Neuronal stem cell (in vitro differentiated cells): ENCODE measurements at regions not wholly inside any gene's neighbourhood (a gene's known extent, or its start where the extent isn't known, plus 50 kb on each side); places are given as distances from the start of the nearest gene placed in this dataset.
"Not testable (repeated sequence)": the region's sequence is repeated elsewhere in the genome, so short reads cannot be mapped to it uniquely, and the experiment has no call there.

Source experiments
- DNase-seq: peaks from one replicate; pipeline ENCODE4 v3.0.0-alpha.2; 2013; ENCODE audit warnings: low spot score
- H2AFZ ChIP-seq: one replicate; pipeline ENCODE4 v1.6.1; 2013; ENCODE audit warnings: mild to moderate bottlenecking, low read length, inconsistent platforms
- H2AK5ac ChIP-seq: 2 replicates; pipeline ENCODE4 v1.6.1; 2013; ENCODE audit warnings: low read depth, mild to moderate bottlenecking, inconsistent platforms, low read length, moderate library complexity, mixed read lengths
- H2BK120ac ChIP-seq: 2 replicates; pipeline ENCODE4 v1.6.1; 2013; ENCODE audit warnings: low read depth, mild to moderate bottlenecking, inconsistent platforms, low read length, moderate library complexity, mixed read lengths
- H2BK12ac ChIP-seq: one replicate; pipeline ENCODE4 v1.6.1; 2013; ENCODE audit warnings: low read length, inconsistent platforms
- H2BK15ac ChIP-seq: 2 replicates; pipeline ENCODE4 v1.6.1; 2013; ENCODE audit warnings: mild to moderate bottlenecking, low read length, inconsistent platforms, mixed read lengths
- H2BK5ac ChIP-seq: one replicate; pipeline ENCODE4 v1.6.1; 2013; ENCODE audit warnings: inconsistent platforms, mild to moderate bottlenecking, low read length, moderate library complexity
- H3K14ac ChIP-seq: one replicate; pipeline ENCODE4 v1.6.1; 2013; ENCODE audit warnings: low read length, inconsistent platforms
- H3K18ac ChIP-seq: 2 replicates; pipeline ENCODE4 v1.6.1; 2013; ENCODE audit warnings: low read length, inconsistent platforms
- H3K23ac ChIP-seq: 2 replicates; pipeline ENCODE4 v1.6.1; 2013; ENCODE audit warnings: low read depth, mild to moderate bottlenecking, mixed read lengths, low read length, inconsistent platforms; ENCODE audit not compliant: poor library complexity
- H3K27ac ChIP-seq: replicated peaks from 3 replicates; pipeline ENCODE4 v1.5.1; 2013; ENCODE audit warnings: low read length, inconsistent platforms
- H3K27me3 ChIP-seq, 3 experiments: 2 replicates each; pipeline ENCODE4 v1.6.1; 2013; ENCODE audit warnings: low read length in 3 of 3, mild to moderate bottlenecking in 2 of 3, inconsistent platforms in 1 of 3, low read depth in 1 of 3, mixed read lengths in 1 of 3, moderate library complexity in 1 of 3; ENCODE audit not compliant: control insufficient read depth in 3 of 3, insufficient read depth in 3 of 3
- H3K36me3 ChIP-seq, 2 donors: replicated peaks in 1 of 2; 2 replicates each; pipeline ENCODE4 v1.6.1; 2013; ENCODE audit warnings: low read length in 2 of 2; ENCODE audit not compliant: control insufficient read depth in 2 of 2, insufficient read depth in 2 of 2
- H3K4ac ChIP-seq: 2 replicates; pipeline ENCODE4 v1.6.1; 2013; ENCODE audit warnings: inconsistent platforms, mild to moderate bottlenecking, low read length, moderate library complexity
- H3K4me1 ChIP-seq, 2 donors: 1 replicate in 1 of 2; 2 replicates in 1 of 2; pipeline ENCODE4 v1.6.1; 2013; ENCODE audit warnings: low read length in 2 of 2, low read depth in 1 of 2; ENCODE audit not compliant: control insufficient read depth in 2 of 2, insufficient read depth in 1 of 2
- H3K4me2 ChIP-seq: one replicate; pipeline ENCODE4 v1.6.1; 2013; ENCODE audit warnings: mild to moderate bottlenecking, low read length, inconsistent platforms; ENCODE audit not compliant: insufficient read depth, poor library complexity, severe bottlenecking
- H3K4me3 ChIP-seq, 2 donors: 2 replicates each; pipeline ENCODE4 v1.5.1; 2013; ENCODE audit warnings: low read length in 2 of 2, mild to moderate bottlenecking in 2 of 2, inconsistent platforms in 1 of 2, moderate library complexity in 1 of 2
- H3K79me1 ChIP-seq: one replicate; pipeline ENCODE4 v1.6.1; 2013; ENCODE audit warnings: low read depth, mild to moderate bottlenecking, inconsistent platforms, low read length, moderate library complexity
- H3K9ac ChIP-seq: one replicate; pipeline ENCODE4 v1.6.1; 2013; ENCODE audit warnings: mild to moderate bottlenecking, low read depth, low read length, inconsistent platforms; ENCODE audit not compliant: poor library complexity
- H3K9me3 ChIP-seq, 2 donors: replicated peaks in 1 of 2; 2 replicates each; pipeline versions ENCODE3 to v1.6.1; 2013; ENCODE audit warnings: low read length in 2 of 2, mild to moderate bottlenecking in 2 of 2, inconsistent platforms in 1 of 2, low read depth in 1 of 2, mixed read lengths in 1 of 2, moderate library complexity in 1 of 2; ENCODE audit not compliant: control insufficient read depth in 2 of 2, insufficient read depth in 1 of 2
- H4K8ac ChIP-seq: one replicate; pipeline ENCODE4 v1.6.1; 2013; ENCODE audit warnings: low read depth, mild to moderate bottlenecking, inconsistent platforms, low read length, moderate library complexity
- H4K91ac ChIP-seq: one replicate; pipeline ENCODE4 v1.6.1; 2013; ENCODE audit warnings: low read length, low read depth, mild to moderate bottlenecking, inconsistent platforms; ENCODE audit not compliant: poor library complexity
- WGBS, 2 donors: extraction: QIAGEN DNeasy Blood & Tissue Kit; methylation state at CpG; one replicate each; pipeline ENCODE4 v1.1.7; 2013; ENCODE audit warnings: missing lambda C conversion rate in 2 of 2, mixed read lengths in 1 of 2; ENCODE audit not compliant: insufficient read length in 2 of 2, insufficient replicate concordance in 1 of 2; ENCODE audit errors: extremely low coverage in 2 of 2; 5-methylcytosine and 5-hydroxymethylcytosine counted together

DNA sequence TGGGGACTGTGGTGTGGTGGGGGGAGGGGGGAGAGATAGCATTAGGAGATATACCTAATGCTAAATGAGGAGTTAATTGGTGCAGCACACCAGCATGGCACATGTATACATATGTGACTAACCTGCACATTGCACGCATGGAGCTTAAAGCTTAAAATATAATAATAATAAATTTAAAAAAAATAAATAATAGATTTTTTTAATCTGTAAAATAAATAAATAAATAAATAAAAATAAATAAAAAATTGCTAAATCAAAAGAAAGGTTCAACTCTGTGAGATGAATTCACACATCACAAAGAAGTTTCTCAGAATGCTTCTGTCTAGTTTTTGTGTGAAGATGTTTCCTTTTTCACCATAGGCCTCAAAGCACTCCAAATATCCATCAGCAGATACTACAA is 1793.7 kb downstream of the UQCRFS1 start:
- H3K4me1 ChIP-seq, H3K18ac ChIP-seq, H3K4me3 ChIP-seq, DNase-seq, H2BK15ac ChIP-seq, H2AFZ ChIP-seq, H2BK120ac ChIP-seq, H3K27ac ChIP-seq, H4K8ac ChIP-seq, H4K91ac ChIP-seq, H3K23ac ChIP-seq, H3K36me3 ChIP-seq, H3K4ac ChIP-seq, H3K27me3 ChIP-seq, H3K79me1 ChIP-seq, H3K14ac ChIP-seq, H3K9me3 ChIP-seq, H2BK5ac ChIP-seq, H2AK5ac ChIP-seq, H3K4me2 ChIP-seq, H2BK12ac ChIP-seq, H3K9ac ChIP-seq: not testable (repeated sequence)
- no CpG with 5 or more reads among the region's 1 CpG for WGBS, 2 donors

DNA sequence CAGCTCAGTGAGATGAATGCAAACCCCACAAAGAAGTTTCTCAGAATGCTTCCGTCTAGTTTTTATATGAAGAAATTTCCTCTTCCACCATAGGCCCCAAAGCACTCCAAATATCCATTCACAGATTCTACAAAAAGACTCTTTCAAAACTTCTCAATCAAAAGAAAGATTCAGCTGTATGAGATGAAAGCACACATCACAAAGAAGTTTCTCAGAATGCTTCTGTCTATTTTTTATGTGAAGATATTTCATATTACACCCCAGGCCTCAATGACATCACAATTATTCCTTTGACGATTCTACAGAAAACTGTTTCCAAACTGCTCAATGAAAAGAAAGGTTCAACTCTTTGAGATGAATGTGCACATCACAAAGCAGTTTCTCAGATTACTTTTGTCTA is 1819.4 kb downstream of the UQCRFS1 start:
- Histone ChIP-seq H3K4ac (no peak overlapping the region), H3K14ac (no peak overlapping the region), H3K79me1 (no peaks in the 10 kb centered on the region), H2BK5ac (no peak overlapping the region), H2BK15ac (no peak overlapping the region), H3K4me1 (no peaks in the 10 kb centered on the region), H3K9ac (no peak overlapping the region), H4K8ac (no peak overlapping the region), H3K27ac (no peak overlapping the region), H3K23ac (no peak overlapping the region), H3K18ac (no peak overlapping the region), H3K4me2 (no peak overlapping the region), H3K36me3 (no peaks in the 10 kb centered on the region), H3K27me3 (no peaks in the 10 kb centered on the region), H3K9me3 (peaks cover 0 to 9% of the 10 kb centered on the region in 2 donors), H4K91ac (no peak overlapping the region), H2AFZ (no peak overlapping the region), H2BK12ac (no peak overlapping the region), H3K4me3 (no peak overlapping the region), H2AK5ac (no peak overlapping the region), H2BK120ac (no peak overlapping the region)
- no CpG with 5 or more reads among the region's 2 CpGs for WGBS, 2 donors
- DNase-seq = no peak

GRCh38 chr19:27392027-27392632 is 1820.8 kb downstream of the UQCRFS1 start:
- WGBS, 2 donors = no CpG with 5 or more reads among the region's 5 CpGs

DNA sequence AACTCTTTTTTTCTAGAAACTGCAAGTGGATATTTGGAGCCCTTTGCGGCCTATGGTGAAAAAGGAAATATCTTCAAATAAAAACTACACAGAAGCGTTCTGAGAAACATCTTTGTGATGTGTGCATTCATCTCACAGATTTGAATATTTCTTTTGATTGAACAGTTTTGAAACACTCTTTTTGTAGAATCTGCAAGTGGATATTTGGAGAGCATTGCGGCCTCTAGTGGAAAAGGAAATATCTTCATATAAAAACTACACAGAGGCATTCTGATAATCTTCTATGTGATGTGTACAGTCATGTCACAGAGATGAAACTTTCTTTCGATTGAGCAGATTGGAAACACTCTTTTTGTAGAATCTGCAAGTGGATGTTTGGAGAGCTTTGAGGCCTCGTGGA is 1833.6 kb downstream of the UQCRFS1 start:
- H2BK5ac ChIP-seq, H3K4me2 ChIP-seq, H2AK5ac ChIP-seq, H3K79me1 ChIP-seq, H3K4me3 ChIP-seq, H3K18ac ChIP-seq, H2BK15ac ChIP-seq, H3K27ac ChIP-seq, H4K91ac ChIP-seq, H3K14ac ChIP-seq, H3K9ac ChIP-seq, H2BK120ac ChIP-seq, H2BK12ac ChIP-seq, H3K4me1 ChIP-seq, H3K36me3 ChIP-seq, DNase-seq, H3K23ac ChIP-seq, H2AFZ ChIP-seq, H3K4ac ChIP-seq, H3K9me3 ChIP-seq, H3K27me3 ChIP-seq, H4K8ac ChIP-seq: not testable (repeated sequence)
- no CpG with 5 or more reads among the region's 5 CpGs for WGBS, 2 donors

More at GRCh38 chr19:27392027-27392632, 1820.8 kb downstream of the UQCRFS1 start:
- Histone ChIP-seq H2AFZ (no peak overlapping the region), H3K9ac (no peak overlapping the region), H2BK15ac (no peak overlapping the region), H2BK120ac (no peak overlapping the region), H4K91ac (no peak overlapping the region), H3K4me3 (peak overlapping the region in 1 of 2 donors; percentile 0), H3K36me3 (no peaks in the 10 kb centered on the region), H3K4me1 (no peaks in the 10 kb centered on the region), H3K79me1 (no peaks in the 10 kb centered on the region), H3K23ac (no peak overlapping the region), H2BK12ac (no peak overlapping the region), H3K27ac (no peak overlapping the region), H3K9me3 (peaks cover 0 to 9% of the 10 kb centered on the region in 2 donors), H4K8ac (no peak overlapping the region), H2BK5ac (no peak overlapping the region), H3K14ac (no peak overlapping the region), H3K4me2 (no peak overlapping the region), H3K27me3 (no peaks in the 10 kb centered on the region), H2AK5ac (no peak overlapping the region), H3K4ac (no peak overlapping the region), H3K18ac (no peak overlapping the region)
- no peak for DNase-seq
